ENCODE measurements at regions not wholly inside any gene's neighbourhood (a gene's known extent, or its start where the extent isn't known, plus 50 kb on each side); places are given as distances from the start of the nearest gene placed in this dataset.

DNA sequence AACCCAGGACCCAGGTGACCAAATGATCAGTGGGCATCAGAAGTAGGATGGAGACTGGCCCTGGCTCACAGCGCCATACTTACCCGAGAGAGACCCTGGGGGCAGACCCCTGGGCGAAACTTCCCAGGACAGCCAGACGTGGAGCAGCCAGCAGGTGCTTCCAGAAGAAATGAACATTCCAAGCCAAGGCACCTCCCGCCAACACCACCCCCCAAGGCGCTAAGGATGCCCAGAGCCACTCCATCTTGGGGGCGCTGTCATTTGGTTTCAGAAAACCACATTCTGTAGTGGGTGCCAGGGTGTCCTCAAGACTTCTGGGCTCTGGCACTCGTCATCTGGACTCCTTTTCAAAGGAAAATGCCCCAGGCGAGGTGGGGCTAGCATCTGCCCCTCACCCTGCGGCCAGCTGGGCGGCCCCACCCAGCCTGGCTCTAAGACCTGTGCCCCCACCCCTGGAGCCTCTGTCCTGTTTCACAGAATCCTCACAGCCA, 98.8 kb downstream of the RIPK4 start:
- Histone ChIP-seq H3K4me3 (ENCODE audit: low read depth in 1 of 3, low read length in 3 of 3) (no peak overlapping the region), H3K36me3 (ENCODE audit: control insufficient read depth in 3 of 3, insufficient read depth in 2 of 3, low read depth in 1 of 3, low read length in 3 of 3) (no peaks in the 10 kb centered on the region), H3K27me3 (ENCODE audit: control insufficient read depth in 3 of 3, insufficient read depth in 3 of 3, low read length in 3 of 3) (no peaks in the 10 kb centered on the region), H3K9me3 (ENCODE audit: control insufficient read depth in 2 of 2, insufficient read depth in 1 of 2, low read depth in 1 of 2, low read length in 1 of 2) (no peaks in the 10 kb centered on the region), H3K27ac (ENCODE audit: low read depth in 1 of 3, low read length in 2 of 3) (no peak overlapping the region), H3K4me1 (ENCODE audit: control insufficient read depth in 3 of 3, insufficient read depth in 2 of 3, low read depth in 1 of 3, low read length in 2 of 3) (peaks cover 0 to 20% (median 2%) of the 10 kb centered on the region in 3 donors)
- WGBS, 3 donors = 91 to 92% (median 92%) methylated on average over 9 to 11 of the region's 11 CpGs
- no peak for FAIRE-seq
- DNase-seq = no peak

DNA sequence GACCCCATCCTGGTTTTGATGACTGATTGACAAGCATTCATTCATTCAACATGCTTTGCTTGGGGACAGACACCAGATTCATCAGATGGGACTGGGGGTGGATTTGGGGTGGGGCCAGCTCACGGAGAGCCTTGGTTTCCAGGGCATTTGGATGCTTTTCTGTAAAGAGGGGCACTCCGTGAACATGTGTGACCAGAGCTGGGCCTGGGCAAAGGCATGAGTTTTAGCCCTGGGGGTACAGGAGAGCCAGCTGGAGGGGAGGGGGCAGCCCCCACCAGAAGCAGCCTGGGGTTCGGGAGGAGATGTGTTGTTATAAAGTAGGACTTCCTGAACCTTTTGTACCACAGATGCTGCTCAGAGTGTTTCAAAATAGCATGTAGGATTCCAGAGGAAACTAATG, 99.7 kb downstream of the RIPK4 start:
- Histone ChIP-seq H3K4me1 (ENCODE audit: control insufficient read depth in 3 of 3, insufficient read depth in 2 of 3, low read depth in 1 of 3, low read length in 2 of 3) (peaks cover 0 to 25% (median 2%) of the 10 kb centered on the region in 3 donors), H3K9me3 (ENCODE audit: control insufficient read depth in 2 of 2, insufficient read depth in 1 of 2, low read depth in 1 of 2, low read length in 1 of 2) (no peaks in the 10 kb centered on the region), H3K27ac (ENCODE audit: low read depth in 1 of 3, low read length in 2 of 3) (no peak overlapping the region), H3K36me3 (ENCODE audit: control insufficient read depth in 3 of 3, insufficient read depth in 2 of 3, low read depth in 1 of 3, low read length in 3 of 3) (no peaks in the 10 kb centered on the region), H3K4me3 (ENCODE audit: low read depth in 1 of 3, low read length in 3 of 3) (no peak overlapping the region), H3K27me3 (ENCODE audit: control insufficient read depth in 3 of 3, insufficient read depth in 3 of 3, low read length in 3 of 3) (no peaks in the 10 kb centered on the region)
- WGBS, 3 donors = 85 to 89% (median 86%) methylated on average over 3 of the region's 3 CpGs
- FAIRE-seq (no peak), DNase-seq (no peak)

DNA sequence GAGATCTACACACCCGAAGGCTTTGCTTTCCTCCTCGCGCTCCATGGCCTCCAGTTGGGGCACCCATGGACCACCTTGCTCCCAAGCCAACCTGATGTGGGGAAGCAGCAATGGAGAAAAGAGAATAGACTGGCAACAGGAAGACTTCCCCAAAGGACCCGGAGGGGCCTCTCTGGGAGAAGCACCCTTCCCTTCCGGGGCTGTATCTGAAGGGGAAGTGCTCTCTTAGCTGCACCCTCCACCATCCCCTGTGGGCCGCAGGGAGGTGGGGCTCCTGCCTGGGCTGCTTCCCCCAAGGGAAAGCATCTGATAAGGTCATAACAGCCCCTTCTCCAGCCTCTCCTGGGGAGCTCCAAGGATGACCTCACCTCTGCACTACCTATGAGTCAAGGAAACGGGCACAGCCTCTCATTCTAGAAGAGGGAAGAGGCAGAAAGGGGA, 100.2 kb downstream of the RIPK4 start:
- FAIRE-seq = no peak
- Histone ChIP-seq H3K9me3 (ENCODE audit: control insufficient read depth in 2 of 2, insufficient read depth in 1 of 2, low read depth in 1 of 2, low read length in 1 of 2) (no peaks in the 10 kb centered on the region), H3K27me3 (ENCODE audit: control insufficient read depth in 3 of 3, insufficient read depth in 3 of 3, low read length in 3 of 3) (no peaks in the 10 kb centered on the region), H3K36me3 (ENCODE audit: control insufficient read depth in 3 of 3, insufficient read depth in 2 of 3, low read depth in 1 of 3, low read length in 3 of 3) (no peaks in the 10 kb centered on the region), H3K4me3 (ENCODE audit: low read depth in 1 of 3, low read length in 3 of 3) (no peak overlapping the region), H3K27ac (ENCODE audit: low read depth in 1 of 3, low read length in 2 of 3) (no peak overlapping the region), H3K4me1 (ENCODE audit: control insufficient read depth in 3 of 3, insufficient read depth in 2 of 3, low read depth in 1 of 3, low read length in 2 of 3) (peaks cover 0 to 26% (median 2%) of the 10 kb centered on the region in 3 donors)
- WGBS, 3 donors = 70 to 87% (median 76%) methylated on average over 7 of the region's 7 CpGs
- DNase-seq = no peak

DNA sequence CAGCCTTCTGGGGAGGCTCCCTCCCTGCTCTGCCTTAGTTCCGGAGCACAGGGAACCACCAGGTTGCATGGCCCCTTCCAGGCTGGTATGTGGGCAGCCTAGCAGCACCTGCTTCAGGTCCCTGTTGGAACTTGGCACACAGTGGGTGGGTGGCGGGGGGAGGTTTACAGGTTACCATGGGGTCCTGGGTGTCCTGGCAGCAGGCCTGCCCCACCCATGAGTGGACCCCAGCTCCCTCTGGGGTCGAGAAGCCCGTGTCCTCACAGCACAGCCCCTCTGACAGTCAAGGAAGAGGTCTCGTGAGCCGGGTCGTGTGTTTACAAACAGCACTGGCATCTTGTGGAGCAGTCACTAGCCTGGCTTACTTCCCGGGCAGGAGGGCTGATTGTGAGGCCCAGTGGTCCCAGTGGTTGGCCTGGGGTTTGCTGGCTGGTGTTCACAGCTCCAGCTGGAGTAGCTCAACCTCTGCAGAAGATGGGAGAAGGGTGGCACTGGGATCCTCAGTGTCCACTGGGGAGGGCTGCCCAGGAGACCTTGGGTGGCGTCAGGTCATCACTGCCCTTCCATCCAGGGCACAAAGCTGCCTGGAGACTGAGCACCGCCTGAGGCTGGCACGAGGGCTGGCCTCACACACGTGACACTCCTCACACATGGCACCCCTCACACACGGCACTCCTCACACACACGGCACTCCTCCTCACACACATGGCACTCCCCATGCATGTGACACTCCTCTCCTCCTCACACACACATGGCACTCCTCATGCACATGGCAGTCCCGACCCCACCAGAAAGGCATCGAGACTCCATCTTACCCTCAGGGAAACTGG, 100.9 kb downstream of the RIPK4 start:
- WGBS, 3 donors = 81 to 92% (median 86%) methylated on average over 16 of the region's 16 CpGs

DNA sequence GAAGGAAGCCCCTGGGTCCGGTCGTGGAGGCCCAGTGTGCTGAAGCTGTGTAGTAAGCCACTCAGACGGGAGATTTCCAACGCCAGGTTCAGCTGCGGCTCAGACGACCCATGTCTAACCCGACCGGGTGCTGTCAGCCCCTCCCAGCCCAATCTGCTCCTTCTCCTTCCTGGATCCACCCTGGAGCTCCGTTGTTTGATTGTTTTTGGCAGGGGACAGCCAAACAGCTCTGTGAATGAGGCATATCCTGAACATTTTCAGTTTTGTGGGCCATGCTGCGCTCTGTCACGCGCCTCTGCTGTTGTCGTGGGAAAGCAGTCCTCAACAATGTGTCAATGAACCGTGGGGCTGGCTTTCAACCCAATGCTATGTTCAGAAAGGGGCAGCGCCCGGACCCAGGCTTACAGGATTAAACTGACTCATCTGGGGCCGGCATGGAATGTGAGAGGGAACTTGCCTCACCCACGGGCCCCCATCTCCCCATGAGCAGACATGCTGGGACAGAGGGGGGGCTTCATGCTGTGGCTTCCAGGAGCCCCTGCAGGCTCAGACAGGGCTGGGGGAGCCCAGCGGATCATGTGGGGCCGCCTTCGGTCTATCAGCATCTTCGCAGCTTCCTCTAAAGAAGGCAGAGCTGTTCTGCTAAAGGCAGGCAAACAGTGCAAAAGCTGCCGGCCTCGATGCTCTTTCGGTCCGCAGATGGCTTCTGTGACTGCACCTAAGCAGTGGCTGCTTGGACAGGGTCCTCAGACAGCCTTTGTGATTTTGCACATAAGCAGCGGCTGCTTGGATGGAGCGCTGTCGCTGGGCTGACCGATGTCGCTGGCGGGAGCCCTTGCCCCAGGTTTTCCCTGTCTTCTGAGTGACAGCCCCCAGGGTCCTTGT, 101.7 kb downstream of the RIPK4 start:
- peak in 1 of 2 donors; percentile 24 for DNase-seq
- H3K4me3 ChIP-seq (ENCODE audit: low read depth in 1 of 3, low read length in 3 of 3) = peak overlapping the region in 1 of 3 donors; percentile 9
- H3K27ac ChIP-seq (ENCODE audit: low read depth in 1 of 3, low read length in 2 of 3) = peak overlapping the region in 2 of 3 donors; percentile 17 to 18

More for the DNA sequence above, 100.9 kb downstream of the RIPK4 start:
- H3K9me3 ChIP-seq (ENCODE audit: control insufficient read depth in 2 of 2, insufficient read depth in 1 of 2, low read depth in 1 of 2, low read length in 1 of 2) = no peaks in the 10 kb centered on the region
- no peak for FAIRE-seq
- H3K4me3 ChIP-seq (ENCODE audit: low read depth in 1 of 3, low read length in 3 of 3) = no peak overlapping the region
- no peaks in the 10 kb centered on the region for H3K27me3 ChIP-seq (ENCODE audit: control insufficient read depth in 3 of 3, insufficient read depth in 3 of 3, low read length in 3 of 3)
- no peak overlapping the region for H3K27ac ChIP-seq (ENCODE audit: low read depth in 1 of 3, low read length in 2 of 3)
- DNase-seq = no peak
- H3K4me1 ChIP-seq (ENCODE audit: control insufficient read depth in 3 of 3, insufficient read depth in 2 of 3, low read depth in 1 of 3, low read length in 2 of 3) = peaks cover 0 to 26% (median 2%) of the 10 kb centered on the region in 3 donors
- H3K36me3 ChIP-seq (ENCODE audit: control insufficient read depth in 3 of 3, insufficient read depth in 2 of 3, low read depth in 1 of 3, low read length in 3 of 3) = no peaks in the 10 kb centered on the region

DNA sequence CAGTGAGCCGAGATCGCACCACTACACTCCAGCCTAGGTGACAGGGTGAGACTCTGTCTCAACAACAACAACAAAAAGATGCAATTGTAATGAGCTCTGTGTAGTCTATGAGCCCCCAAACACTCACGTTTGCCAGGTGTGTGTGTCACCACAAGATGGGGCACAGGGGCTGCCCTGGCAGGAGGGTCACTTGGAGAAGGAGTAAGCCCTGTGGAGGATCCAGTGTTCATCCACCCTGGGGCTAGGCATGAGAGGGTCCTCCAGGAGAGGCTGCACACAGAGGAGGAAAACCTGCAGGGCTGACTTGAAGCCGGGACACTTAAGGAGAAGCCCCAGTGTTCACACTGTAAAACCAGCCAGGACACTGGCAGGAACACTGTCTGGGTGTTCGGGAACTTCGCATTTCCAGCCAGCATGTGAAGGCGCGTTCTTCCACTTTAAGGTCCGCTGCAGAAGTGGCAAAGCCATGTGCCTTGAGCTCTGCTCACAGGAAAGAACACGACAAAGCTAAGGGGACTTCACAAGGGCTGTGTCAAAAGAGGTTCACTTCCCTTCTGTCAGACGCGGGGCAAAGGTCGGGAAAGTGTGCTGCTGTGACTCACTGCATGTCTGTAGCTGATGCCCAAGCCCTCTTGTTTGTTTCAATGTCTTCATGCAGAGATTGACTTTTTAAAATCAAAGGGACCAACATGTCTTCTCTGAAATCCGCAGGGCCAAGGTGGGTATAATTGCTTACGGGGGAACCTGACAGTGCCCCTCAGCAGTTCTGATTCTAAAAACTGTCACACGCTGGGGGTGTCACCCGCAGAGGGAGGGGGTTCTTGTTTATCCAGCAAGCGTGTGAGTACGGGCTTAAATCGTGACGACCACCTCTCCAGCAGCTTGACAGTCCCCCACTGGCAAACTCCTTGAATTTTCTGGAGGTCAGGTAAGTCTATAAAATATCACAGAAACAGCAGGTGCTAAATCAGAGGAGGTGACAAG, 102.8 kb downstream of the RIPK4 start:
- no peaks in the 10 kb centered on the region for H3K36me3 ChIP-seq (ENCODE audit: control insufficient read depth in 3 of 3, insufficient read depth in 2 of 3, low read depth in 1 of 3, low read length in 3 of 3)
- peaks cover 0 to 3% (median 0%) of the 10 kb centered on the region in 3 donors for H3K27me3 ChIP-seq (ENCODE audit: control insufficient read depth in 3 of 3, insufficient read depth in 3 of 3, low read length in 3 of 3)
- peak overlapping the region; percentile 17 to 51 (median 38) for H3K27ac ChIP-seq (ENCODE audit: low read depth in 1 of 3, low read length in 2 of 3)
- H3K4me3 ChIP-seq (ENCODE audit: low read depth in 1 of 3, low read length in 3 of 3) = peak overlapping the region in 1 of 3 donors; percentile 9
- H3K4me1 ChIP-seq (ENCODE audit: control insufficient read depth in 3 of 3, insufficient read depth in 2 of 3, low read depth in 1 of 3, low read length in 2 of 3) = peaks cover 0 to 26% (median 2%) of the 10 kb centered on the region in 3 donors
- DNase-seq (peak; percentile 93 to 97), FAIRE-seq (no peak)
- WGBS, 3 donors = 28 to 58% (median 42%) methylated on average over 21 of the region's 21 CpGs
- H3K9me3 ChIP-seq (ENCODE audit: control insufficient read depth in 2 of 2, insufficient read depth in 1 of 2, low read depth in 1 of 2, low read length in 1 of 2) = no peaks in the 10 kb centered on the region

More for the DNA sequence above, 101.7 kb downstream of the RIPK4 start:
- H3K4me1 ChIP-seq (ENCODE audit: control insufficient read depth in 3 of 3, insufficient read depth in 2 of 3, low read depth in 1 of 3, low read length in 2 of 3) = peaks cover 0 to 26% (median 2%) of the 10 kb centered on the region in 3 donors
- no peaks in the 10 kb centered on the region for H3K36me3 ChIP-seq (ENCODE audit: control insufficient read depth in 3 of 3, insufficient read depth in 2 of 3, low read depth in 1 of 3, low read length in 3 of 3)
- H3K27me3 ChIP-seq (ENCODE audit: control insufficient read depth in 3 of 3, insufficient read depth in 3 of 3, low read length in 3 of 3) = no peaks in the 10 kb centered on the region
- no peak for FAIRE-seq
- H3K9me3 ChIP-seq (ENCODE audit: control insufficient read depth in 2 of 2, insufficient read depth in 1 of 2, low read depth in 1 of 2, low read length in 1 of 2) = no peaks in the 10 kb centered on the region
- 65 to 69% (median 65%) methylated on average over 32 of the region's 32 CpGs for WGBS, 3 donors

DNA sequence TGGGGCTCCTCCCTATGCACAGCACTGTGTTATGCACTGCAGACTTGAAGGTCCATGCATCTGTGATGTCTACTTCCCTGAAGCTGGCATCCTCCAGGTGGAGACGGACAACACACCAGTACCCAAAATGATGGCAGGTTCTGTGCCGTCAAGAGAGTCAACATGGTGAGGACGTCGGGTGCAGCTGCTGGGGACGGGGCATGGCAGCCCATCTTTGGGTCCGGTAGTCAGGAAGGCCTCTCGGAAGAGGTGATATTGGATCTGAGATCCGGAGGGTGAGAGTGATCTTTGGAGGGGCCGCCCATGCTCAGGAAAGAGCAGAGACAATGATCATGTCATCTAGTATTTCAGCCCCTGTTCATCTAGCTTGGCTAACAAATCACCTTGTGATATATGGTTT, 104.1 kb downstream of the RIPK4 start:
- Histone ChIP-seq H3K36me3 (ENCODE audit: control insufficient read depth in 3 of 3, insufficient read depth in 2 of 3, low read depth in 1 of 3, low read length in 3 of 3) (no peaks in the 10 kb centered on the region), H3K4me3 (ENCODE audit: low read depth in 1 of 3, low read length in 3 of 3) (no peak overlapping the region), H3K9me3 (ENCODE audit: control insufficient read depth in 2 of 2, insufficient read depth in 1 of 2, low read depth in 1 of 2, low read length in 1 of 2) (no peaks in the 10 kb centered on the region), H3K27ac (ENCODE audit: low read depth in 1 of 3, low read length in 2 of 3) (no peak overlapping the region), H3K4me1 (ENCODE audit: control insufficient read depth in 3 of 3, insufficient read depth in 2 of 3, low read depth in 1 of 3, low read length in 2 of 3) (peaks cover 0 to 26% (median 2%) of the 10 kb centered on the region in 3 donors), H3K27me3 (ENCODE audit: control insufficient read depth in 3 of 3, insufficient read depth in 3 of 3, low read length in 3 of 3) (peaks cover 0 to 3% (median 0%) of the 10 kb centered on the region in 3 donors)
- 91 to 95% (median 94%) methylated on average over 9 of the region's 9 CpGs for WGBS, 3 donors
- no peak for DNase-seq
- FAIRE-seq = no peak

Data from small intestine (tissue), 7 donors.